ENCODE measurements at regions not wholly inside any gene's neighbourhood (a gene's known extent, or its start where the extent isn't known, plus 50 kb on each side); places are given as distances from the start of the nearest gene placed in this dataset.
"Not testable (repeated sequence)": the region's sequence is repeated elsewhere in the genome, so short reads cannot be mapped to it uniquely, and the experiment has no call there.

DNA sequence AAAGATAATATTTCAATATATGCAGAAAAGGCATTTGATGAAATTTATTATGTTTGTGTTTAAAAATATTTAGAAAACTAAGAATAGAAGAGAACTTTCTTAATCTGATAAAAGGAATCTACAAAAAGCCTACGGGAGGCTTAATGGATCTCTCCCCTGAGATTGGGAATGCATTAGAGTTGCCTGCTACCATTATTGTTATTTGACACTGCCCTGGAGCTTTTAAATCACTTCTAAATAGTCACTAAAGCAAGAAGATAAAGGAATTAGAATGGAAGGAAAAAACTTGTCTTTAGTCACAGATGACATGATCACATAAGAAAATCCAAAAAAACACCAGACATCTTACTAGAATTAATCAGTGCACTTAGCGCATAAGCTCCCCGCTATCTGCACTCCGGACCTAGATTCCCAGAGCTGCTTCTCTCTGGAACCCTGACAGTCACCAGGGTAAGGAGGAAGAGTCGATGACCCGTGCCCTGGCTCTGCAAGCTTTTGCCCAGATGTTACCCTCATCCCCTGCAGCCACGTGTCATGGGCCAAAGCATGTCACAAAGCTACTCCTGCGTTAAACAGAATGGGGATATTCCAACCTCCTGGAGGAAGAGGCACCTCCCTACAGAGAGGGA is 97.1 kb downstream of the MINAR1 start:
- DNase-seq (ENCODE audit: low read depth): no peak
- H3K4me3 ChIP-seq (ENCODE audit: low read depth, low read length): no peak overlapping the region

DNA sequence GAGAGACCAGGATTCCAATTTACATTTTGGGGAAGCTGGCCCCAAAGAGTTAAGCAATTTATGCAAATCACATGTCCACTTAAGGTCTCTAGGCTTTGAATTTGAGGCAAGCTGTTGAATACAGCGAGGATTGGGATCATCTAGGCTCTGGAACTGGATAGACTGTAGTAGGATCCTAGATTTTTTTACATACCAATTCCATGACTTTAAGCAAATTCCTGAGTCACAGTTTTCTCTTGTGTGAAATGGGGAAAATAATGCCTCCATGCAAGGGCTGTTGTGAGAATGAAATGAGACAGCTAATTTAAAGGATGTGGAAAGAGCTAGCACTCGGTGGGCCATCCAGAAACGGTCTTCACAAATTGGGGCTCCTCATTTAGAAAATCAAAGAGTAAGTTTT is 103.4 kb downstream of the MINAR1 start:
- H3K4me3 ChIP-seq (ENCODE audit: low read depth, low read length): no peak overlapping the region
- no peak for DNase-seq (ENCODE audit: low read depth)

GRCh38 chr15:79538527-79538926 is 106.4 kb downstream of the MINAR1 start:
- H3K4me3 ChIP-seq (ENCODE audit: low read depth, low read length): no peak overlapping the region
- DNase-seq (ENCODE audit: low read depth): no peak

- no peak overlapping the region for H3K4me3 ChIP-seq (ENCODE audit: low read depth, low read length)
- DNase-seq (ENCODE audit: low read depth): no peak
These were observed 107.3 kb downstream of the MINAR1 start for GRCh38 chr15:79539401-79539800.

DNA sequence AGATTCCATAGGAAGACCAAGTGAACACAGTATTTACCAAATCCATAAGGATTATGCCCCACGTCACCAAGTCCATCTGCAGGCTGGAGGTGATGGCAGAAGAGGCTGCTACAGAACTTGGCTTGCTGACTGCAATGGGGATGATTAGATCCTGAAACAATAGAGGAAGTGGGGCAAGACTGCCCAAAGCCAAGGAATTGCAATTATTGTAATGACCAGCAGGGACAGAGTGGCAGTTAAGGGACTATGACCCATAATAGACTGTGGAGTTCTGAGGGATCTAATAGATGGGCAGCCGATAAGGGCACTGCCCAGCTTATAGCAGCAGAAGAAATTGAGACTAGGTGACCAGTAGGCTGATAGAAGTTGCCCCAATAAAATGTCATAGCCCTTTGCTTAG is 108.4 kb downstream of the MINAR1 start:
- DNase-seq (ENCODE audit: low read depth): no peak
- H3K4me3 ChIP-seq (ENCODE audit: low read depth, low read length): no peak overlapping the region

DNA sequence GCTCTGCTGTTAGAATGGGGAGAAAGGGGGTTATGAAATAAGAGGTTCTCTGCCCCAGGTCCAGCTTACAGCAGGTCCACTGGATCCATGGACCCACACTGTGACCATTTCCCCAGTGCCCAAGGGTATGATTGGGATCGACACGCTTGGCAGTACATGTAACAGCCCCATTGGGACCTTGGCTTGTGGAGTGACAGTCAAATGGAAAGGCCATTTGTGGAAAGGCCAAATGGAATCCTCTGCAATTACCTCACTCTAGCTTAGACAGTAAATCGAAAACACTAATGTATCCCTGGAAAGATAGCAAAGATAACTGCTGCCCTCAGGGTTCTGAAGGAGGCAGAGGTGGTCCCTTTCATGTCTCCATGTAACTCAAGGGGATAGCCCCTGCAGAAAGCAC is 109.1 kb downstream of the MINAR1 start:
- DNase-seq (ENCODE audit: low read depth): no peak
- H3K4me3 ChIP-seq (ENCODE audit: low read depth, low read length): no peak overlapping the region

GRCh38 chr15:79543097-79543496 is 111.0 kb downstream of the MINAR1 start:
- H3K4me3 ChIP-seq (ENCODE audit: low read depth, low read length): no peak overlapping the region
- DNase-seq (ENCODE audit: low read depth): no peak

GRCh38 chr15:79549196-79549595 is 117.1 kb downstream of the MINAR1 start:
- no peak overlapping the region for H3K4me3 ChIP-seq (ENCODE audit: low read depth, low read length)
- DNase-seq (ENCODE audit: low read depth): no peak

- no peak overlapping the region for H3K4me3 ChIP-seq (ENCODE audit: low read depth, low read length)
- DNase-seq (ENCODE audit: low read depth): no peak
These were observed 128.2 kb downstream of the MINAR1 start for GRCh38 chr15:79560384-79560783.

- H3K4me3 ChIP-seq (ENCODE audit: low read depth, low read length): peak overlapping the region; percentile 7
- DNase-seq (ENCODE audit: low read depth): no peak
These were observed 129.8 kb downstream of the MINAR1 start for GRCh38 chr15:79561982-79562381.

DNA sequence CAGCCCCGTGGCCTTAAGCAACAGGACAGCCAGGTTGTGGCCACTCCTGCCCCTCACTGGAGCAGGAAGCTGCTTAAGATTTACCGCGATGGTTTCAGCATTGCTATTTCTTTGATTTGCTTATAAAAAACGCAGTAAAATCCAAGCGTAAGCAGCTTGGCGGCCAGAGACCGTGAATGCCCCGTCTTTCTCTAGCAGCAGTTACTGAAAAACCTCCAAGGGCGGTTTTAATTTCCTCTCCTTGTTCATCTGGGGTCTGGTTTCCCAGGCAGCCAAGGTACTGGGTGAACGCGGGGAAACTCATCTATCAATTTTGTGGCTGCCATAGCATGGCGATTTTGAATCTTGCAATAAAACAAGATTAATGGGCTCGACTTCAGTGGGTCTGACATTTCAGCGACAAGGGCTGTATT is 130.3 kb downstream of the MINAR1 start:
- DNase-seq (ENCODE audit: low read depth): no peak
- peak overlapping the region; percentile 7 for H3K4me3 ChIP-seq (ENCODE audit: low read depth, low read length)

DNA sequence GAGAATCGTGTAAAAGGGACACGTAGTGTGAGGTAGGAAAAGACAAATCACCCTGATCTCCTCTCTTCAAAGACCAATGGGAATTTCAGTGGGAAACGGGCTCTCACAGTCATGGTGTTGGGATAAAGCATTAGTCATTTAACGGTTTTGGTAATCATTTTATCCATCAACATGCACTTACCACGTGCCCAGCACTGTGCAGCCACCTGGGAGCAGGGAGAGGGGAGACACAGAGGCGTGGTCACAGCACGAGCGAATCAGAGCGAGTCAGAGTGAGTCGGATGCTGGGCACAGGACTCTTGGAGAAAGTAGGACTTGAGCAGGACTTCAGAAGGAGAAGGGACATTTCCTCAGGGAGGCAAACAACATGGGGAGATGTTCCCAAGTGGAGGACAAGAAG is 130.8 kb downstream of the MINAR1 start:
- no peak overlapping the region for H3K4me3 ChIP-seq (ENCODE audit: low read depth, low read length)
- DNase-seq (ENCODE audit: low read depth): no peak

DNA sequence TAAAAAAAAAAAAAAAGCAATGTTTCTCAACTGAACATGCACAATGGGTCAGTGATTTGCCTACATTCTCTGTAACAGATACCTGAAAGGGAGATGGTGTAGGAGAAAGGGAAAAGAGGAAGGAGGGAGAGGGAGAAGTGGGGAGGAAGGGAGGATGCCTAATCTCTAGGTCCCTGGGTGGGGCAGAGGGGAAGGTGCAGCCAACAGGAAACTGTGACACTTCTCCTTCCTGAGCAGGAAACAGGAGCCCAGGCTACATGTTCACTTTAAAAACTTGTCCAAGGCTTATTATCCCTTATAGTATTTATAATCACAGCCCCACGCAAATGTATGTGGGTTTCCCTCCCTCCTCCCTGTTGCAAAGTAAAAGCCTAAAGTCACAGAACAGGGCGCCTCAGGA is 137.9 kb downstream of the MINAR1 start:
- H3K4me3 ChIP-seq (ENCODE audit: low read depth, low read length): no peak overlapping the region
- no peak for DNase-seq (ENCODE audit: low read depth)

DNA sequence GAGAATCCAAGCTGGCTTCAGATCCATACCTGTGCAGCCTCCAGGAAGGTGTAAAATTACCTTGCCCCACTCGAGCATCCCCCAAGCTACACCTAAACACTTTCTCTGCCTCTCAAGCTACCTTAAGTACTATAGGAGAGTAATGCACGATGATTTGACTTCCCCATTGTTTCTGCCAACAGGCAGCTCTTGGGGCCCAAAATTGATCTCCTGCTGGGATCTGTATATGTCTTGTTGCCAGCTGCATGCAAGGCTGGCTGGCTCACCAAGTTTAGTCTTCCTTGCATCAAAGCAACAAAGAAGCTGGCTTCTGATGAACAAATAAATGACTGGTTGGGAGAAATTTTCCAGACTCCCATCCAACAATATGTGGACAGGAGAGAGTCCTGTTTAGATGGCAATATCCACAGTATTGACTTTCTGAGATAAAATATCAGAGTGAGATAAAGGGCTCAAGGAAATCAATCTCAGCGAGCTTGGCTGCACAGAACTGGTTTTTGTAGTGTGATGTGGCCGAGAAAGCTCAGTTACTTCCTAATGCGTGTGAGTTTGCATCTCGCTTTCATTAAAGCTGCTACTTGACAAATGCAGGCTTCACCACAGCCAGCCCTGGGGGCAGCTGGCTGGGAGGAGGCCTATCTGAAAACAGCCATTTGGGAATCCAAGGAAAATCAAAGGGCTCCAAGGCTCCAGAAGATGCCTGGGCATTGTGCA is 140.7 kb downstream of the MINAR1 start:
- no peak overlapping the region for H3K4me3 ChIP-seq (ENCODE audit: low read depth, low read length)
- DNase-seq (ENCODE audit: low read depth): no peak

DNA sequence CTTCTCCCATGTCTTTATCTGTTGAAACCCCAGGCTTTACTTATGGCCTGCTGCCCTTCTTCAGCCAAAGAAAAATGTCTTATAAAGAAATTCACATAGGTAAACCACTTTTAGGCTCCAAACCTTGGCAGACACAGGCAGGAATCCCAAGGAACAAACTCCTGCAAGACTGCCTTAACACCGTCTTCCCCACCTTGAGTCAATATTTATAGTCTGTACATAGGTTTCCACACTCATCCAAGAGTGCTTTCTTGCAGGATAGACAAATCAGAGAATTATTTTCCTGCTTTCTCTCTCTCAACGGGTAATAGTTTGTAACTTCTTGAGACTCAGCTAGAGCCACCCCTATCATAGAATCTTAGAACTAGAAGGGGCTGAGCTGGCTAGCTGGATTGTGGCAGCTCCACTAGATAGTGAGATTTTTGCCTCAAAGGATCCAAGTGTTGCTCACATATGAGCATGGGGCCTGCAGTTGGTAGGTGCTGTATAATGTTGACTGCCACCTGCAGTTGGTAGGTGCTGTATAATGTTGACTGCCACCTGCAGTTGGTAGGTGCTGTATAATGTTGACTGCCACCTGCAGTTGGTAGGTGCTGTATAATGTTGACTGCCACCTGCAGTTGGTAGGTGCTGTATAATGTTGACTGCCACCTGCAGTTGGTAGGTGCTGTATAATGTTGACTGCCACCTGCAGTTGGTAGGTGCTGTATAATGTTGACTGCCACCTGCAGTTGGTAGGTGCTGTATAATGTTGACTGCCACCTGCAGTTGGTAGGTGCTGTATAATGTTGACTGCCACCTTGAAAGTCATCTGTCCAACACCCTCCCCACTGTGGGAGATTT is 142.5 kb downstream of the MINAR1 start:
- DNase-seq (ENCODE audit: low read depth); H3K4me3 ChIP-seq (ENCODE audit: low read depth, low read length): not testable (repeated sequence)

DNA sequence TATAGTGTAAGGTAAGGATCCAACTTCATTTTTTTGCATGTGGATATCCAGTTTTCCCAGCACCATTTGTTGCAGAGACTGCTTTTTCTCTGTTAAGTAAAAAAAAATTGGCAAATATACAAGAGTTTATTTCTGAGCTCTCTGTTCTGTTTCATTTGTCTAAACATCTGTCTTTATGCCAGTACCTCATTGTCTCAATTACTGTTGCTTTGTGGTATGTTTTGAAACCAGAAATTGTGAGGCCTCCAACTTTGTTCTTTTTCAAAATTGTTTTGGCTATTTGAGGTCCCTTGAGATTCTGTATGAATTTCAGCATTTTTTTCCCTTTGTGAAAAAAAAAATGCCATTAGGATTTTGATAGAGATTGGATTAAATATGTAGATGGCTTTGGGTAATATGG is 150.5 kb downstream of the MINAR1 start:
- H3K4me3 ChIP-seq (ENCODE audit: low read depth, low read length): no peak overlapping the region
- no peak for DNase-seq (ENCODE audit: low read depth)

DNA sequence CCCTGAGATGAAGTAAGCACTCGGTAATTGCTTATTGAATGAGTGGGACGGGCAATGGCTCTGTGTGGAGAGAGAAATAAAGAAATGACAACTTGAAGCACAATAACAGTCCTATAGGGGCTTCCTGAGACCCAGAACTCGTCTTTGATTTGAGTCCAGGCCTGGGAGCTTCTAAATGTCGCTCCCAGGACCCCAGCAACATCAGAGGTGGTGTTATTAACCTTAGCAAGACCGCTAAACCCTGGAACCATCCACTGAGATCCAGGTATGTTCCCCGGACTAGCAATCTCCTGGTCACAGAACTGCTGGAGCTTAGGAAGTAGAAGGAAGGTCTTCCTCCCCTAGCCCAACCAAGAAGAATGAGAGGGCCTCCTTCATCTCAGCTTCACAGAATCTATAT is 160.0 kb downstream of the MINAR1 start:
- no peak overlapping the region for H3K4me3 ChIP-seq (ENCODE audit: low read depth, low read length)
- no peak for DNase-seq (ENCODE audit: low read depth)

DNA sequence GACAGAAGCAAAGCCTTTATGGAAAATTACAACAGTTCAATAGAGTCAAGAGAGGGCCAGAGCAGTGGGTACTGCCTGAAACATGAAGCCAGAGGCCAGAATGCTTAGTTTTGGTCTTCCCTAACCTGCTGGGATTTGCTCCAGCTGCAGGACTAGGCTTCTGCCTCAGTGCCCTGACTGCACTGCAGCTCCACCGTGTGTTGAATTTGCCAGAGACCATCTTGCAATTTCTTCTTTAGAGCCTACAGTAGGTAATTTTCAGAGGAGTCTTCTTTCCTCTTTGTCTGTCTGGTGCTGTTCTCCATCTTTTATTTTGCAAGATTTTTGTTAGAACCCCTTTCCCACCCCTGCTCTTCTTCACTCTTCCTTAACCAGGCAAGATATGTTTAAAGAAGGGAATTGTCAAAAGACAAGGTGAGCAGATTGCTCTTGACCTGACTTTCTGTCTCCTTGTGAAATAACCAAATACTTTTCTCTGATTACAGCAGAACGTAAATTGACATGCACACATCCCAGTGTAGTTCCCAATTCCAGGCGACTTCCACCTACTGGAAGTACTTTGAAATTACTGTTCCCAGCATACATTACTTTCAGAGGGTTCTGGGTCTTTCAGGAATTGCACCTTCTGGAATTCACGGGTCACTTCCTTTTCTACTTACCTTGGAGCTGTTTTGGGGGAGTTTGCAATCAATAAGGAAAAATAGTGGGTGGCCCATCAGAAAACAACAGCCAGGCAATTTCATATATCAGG is 161.2 kb downstream of the MINAR1 start:
- H3K4me3 ChIP-seq (ENCODE audit: low read depth, low read length): no peak overlapping the region
- DNase-seq (ENCODE audit: low read depth): peak; percentile 8

- DNase-seq (ENCODE audit: low read depth): no peak
- H3K4me3 ChIP-seq (ENCODE audit: low read depth, low read length): no peak overlapping the region
These were observed 163.2 kb downstream of the MINAR1 start for GRCh38 chr15:79595306-79595705.

Measured in skeletal muscle cell (primary cell).